GM18498 (cell line): ENCODE measurements at regions not wholly inside any gene's neighbourhood (a gene's known extent, or its start where the extent isn't known, plus 50 kb on each side); places are given as distances from the start of the nearest gene placed in this dataset.
"Not testable (repeated sequence)": the region's sequence is repeated elsewhere in the genome, so short reads cannot be mapped to it uniquely, and the experiment has no call there.

Source experiments
- ATAC-seq: cut with Tn5 transposase; IDR thresholded peaks from one replicate; pipeline ENCODE4 v1.9.1; 2021; ENCODE audit warnings: mild to moderate bottlenecking, moderate library complexity; ENCODE audit not compliant: unreplicated experiment

DNA sequence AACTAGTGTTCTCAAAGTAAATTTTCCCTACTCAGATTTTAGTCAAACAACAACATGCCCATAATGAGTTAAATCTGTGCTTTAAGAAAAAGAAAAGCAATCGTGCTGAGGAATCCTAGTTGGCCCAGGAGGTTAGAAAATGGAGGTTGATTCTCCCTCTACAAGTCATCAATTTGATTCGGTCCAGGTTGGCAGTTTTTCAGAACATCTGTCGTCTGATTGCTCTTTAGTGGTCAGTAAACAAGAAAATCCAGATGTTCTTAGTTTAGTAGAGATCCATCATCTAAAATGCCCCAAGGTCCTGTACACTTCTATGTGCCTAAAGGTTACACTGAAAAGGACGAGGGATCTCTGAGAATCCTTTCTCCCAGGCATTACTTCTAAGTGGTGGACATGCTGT lies 659.2 kb downstream of the MTRR start:
- ATAC-seq, result no peak

DNA sequence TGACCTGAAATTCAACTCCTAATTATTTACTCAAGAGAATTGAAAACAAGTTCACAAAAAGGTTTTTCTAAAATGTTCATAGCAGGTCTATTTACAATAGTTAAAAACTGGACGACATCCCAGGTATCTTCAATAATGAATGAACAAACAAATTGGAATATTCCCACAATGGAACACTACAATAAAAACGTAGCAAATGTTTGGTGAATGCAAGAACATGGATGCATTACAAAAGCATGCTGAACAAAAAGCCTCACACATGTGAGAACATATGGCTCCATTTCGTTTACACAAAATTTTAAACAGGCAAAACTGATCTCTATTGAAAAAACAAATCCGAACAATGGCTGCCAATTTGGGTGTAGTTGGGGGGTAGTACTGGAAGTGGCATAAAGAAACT lies 669.9 kb downstream of the MTRR start:
- no peak for ATAC-seq

DNA sequence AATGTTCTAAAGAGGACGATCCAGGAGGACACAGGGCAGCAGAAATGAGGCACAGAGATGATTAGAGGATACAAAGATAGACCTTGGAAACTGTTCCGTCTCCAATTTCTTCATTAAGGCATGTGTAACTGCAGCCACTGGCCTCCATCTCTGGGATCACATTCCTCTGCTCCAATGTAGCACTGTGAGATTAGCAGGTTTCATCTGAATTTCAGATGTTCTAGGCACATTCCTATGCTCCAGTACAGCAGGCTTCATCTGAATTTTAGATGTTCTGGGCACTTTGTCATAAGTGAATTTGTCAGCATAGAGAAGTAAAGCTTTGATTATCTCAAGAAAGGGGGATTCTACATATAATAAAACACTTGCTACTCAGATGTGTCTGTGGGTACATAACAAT lies 671.4 kb downstream of the MTRR start:
- ATAC-seq, result no peak

DNA sequence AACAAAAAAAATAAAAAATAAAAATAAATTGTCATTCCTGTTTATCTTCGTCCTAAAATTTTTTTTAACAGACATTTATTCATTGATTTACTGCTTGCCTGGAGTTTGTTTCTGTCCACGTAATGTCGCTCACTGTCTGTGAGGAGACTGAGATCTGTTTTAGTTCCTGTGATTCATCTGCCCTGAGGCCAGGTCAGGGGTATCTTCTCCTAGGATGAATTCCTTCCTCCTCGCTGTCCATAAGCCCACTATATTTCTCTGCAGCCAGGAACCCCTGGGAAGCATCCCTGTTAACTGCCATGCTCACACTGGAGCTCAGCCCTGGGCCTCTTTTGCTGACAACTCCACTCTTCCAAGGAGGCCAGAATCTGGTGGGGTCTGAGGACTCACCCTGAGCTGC lies 682.0 kb downstream of the MTRR start:
- no peak for ATAC-seq

DNA sequence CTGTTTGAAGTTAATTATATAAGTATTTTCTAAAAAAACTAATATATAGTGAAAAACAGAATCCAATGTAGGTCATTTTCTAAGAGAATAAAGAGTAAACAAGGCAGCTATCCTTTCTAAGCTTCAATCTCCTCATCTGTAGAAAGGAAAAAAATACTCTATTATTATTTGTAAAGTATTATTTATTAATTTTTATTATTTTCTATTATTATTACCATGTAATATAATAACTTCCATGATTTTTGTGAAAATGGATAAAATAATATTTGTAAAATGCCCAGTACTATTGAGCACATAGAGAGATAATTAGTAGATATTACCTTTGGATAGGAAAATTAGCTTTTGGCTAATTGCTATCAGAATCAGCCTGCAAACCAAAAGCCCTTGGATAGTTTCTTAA lies 684.4 kb downstream of the MTRR start:
- ATAC-seq, result no peak

DNA sequence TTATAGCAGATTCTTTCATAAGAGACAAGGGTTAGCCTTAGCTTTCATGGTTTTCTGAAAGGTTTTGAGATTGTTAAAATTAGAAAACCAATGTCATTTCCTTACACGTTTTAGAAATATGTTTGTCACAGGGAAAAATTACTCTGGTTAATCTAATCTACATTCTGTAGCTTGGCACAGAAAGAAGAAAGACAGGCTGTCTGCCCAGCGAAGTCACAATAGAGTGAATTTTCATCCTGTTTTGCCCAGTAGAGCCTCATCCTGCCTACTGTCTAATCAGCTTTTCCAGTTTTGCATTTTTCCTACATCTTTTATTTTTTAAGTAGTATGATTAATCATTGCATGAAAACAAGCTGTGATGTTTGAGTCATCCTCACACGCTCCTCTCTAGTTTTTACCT lies 688.8 kb downstream of the MTRR start:
- ATAC-seq, result no peak

DNA sequence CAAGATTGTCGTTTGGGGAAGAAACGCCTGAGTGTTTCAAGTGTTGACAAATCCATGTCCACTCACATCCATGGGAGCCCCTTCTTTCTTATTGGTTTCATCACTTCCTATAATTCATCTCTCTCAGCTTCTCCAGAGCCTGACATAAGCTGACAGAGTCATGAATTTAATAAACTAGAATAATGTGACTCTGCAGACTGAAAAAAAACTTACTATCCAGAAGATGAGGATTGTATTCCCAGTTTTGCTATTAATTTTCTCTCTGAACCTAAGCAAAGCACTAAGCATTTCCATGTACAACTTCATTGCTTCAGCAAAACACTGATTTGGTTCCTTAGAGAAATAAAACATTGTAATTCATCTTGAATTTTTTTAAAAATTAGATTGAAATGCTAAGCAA lies 691.8 kb downstream of the MTRR start:
- ATAC-seq, result no peak

DNA sequence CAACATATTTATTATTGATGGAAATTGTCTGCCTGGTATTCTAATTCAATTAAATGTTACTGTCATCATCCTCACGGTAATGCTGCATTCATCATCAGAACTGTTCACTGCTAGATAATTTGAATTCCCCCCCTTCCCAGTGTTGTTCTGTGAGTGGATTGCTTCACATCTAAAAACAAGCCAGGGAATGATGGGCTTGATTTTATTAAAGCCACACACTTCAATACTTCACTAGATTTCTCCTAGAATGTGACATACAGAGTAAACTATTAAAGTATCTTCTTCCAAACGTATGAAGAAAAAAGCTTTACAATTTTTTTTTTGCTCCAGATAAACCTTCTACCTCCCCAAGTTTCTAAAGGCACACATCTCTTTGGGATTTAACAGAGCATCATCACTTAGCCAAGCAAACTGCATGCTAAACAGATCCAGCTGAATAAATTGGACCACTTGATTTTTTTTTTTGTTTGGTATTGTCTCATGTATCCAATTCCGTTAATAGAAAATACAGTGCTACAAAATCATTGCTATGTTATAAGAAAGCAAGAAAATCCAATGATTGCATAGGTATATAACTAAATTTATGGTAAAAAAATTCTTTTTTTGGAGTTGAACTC lies 692.4 kb downstream of the MTRR start:
- ATAC-seq, result no peak

DNA sequence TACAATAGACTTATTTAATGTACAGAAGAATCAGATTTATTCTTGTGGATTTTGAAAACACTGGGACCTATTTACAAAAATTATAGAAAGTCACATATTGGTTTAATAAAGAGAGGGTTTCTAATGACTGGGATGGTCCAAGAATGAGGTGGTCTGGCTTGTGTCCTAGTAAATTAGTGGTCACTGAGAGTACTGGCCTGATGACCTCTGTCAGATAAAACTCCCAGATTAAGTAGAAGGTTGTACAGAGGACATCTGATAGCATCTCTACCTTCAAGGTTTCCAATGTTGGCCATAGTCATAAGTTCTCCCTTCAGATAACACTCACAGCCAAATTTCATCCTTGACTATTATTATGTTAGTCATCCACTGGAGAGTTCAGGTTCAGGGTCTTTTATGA lies 692.9 kb downstream of the MTRR start:
- no peak for ATAC-seq

DNA sequence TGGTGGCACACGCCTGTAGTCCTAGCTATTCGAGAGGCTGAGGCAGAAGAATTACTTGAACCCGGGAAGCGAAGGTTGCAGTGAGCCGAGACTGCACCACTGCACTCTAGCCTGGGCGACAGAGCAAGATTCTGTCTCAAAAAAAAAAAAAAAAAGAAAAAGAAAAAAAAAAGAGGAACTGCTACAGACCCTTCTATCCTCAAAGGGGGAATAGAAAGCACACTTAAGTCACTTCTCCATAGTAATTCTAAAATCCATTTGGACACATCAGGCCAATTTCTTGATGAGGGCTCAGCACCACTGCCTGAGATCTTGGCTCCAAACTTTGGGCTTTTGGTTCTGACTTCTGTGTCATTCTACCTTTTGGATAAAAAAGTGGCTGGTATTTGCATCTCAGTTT lies 694.6 kb downstream of the MTRR start:
- ATAC-seq, result not testable (repeated sequence)

DNA sequence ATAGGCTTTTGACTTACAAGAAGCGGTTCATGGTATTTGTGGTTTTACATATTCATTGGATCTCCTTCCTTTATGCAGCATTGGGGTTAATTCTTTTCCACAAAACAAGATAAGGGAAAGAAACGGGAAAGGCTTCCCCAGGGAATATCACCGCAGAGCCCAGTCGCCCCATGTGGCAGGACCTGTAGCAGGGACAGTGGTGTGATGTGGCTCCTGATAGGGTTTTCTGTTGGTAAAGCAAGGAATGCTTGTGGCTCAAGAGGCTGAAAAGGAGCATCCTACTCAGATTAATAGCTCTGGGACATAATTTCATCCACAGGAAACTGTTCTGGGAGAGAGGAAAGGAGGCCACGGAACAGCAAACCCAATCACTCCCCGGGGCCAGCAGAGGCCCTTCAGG lies 699.9 kb downstream of the MTRR start:
- no peak for ATAC-seq

DNA sequence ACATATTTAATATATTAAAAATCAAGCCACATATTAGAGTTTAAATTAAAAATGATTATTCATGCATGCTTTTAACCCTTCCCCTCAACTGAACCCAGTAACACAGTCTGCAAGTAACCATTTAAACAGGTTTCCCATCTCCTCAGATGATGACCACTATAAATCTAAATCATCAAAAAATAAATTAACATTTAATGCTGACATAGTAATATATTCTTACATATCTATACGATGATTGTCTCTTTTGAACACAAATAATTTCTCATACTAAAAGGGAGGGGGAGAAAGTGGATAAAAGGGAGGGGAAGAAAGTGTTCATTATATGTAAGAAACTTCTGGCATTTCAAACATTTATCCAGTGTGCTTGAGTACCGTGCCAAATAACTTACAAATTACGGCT lies 701.6 kb downstream of the MTRR start:
- no peak for ATAC-seq

DNA sequence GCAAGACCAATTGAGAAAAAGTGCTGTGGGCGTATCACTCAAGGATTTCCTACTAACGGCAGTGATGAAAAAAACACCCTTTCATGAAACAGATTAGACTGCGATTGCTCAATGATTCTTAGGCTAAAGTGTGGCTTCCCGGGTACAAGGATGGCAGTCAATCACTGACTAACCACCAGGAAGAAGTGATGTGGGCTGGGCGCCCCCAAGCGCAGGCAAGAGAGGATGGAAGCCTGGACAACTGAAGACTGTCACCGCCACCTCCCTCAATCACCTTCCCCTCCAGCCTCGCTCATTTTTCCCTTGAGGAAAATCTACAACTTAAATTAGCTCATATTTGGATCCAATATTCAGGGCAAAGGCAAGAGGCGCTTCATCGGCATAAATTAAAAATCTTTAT lies 707.2 kb downstream of the MTRR start:
- ATAC-seq, result no peak

DNA sequence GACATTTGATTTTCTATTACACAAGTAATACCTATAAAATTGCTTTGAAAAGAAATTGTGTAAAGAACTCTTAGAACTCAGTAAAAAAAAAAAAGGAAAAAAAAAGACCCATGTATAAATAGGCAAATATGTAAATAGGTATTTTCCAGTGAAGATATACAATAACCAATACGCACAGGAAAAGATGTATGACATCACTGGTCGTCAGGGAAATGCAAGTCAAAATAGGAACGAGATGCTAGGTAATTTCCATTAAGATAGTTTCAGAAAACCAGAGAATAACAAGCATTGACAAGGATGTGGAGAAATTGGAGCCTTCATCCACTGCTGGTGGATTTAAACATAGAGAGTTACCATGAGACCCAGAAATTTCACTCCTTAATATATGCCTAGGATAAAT lies 708.8 kb downstream of the MTRR start:
- peak; percentile 76 for ATAC-seq

DNA sequence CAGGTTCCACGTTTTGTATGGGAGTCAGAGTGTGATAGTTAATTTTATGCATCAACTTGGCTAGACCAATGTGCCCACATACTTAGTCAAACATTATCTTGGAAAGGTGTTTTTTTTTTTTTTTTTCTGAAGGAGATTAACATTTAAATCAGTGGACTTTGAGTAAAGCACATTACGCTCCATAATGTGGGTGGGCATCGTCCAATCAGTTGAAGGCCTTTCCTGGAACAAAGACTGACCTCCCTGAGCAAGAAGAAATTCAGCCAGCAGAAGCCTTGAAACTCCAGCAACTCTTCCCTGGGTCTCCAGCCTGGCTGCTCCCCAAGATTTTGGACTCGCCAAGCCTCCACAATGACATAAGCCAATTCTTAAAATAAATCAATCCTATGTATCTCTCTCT lies 711.4 kb downstream of the MTRR start:
- no peak for ATAC-seq

DNA sequence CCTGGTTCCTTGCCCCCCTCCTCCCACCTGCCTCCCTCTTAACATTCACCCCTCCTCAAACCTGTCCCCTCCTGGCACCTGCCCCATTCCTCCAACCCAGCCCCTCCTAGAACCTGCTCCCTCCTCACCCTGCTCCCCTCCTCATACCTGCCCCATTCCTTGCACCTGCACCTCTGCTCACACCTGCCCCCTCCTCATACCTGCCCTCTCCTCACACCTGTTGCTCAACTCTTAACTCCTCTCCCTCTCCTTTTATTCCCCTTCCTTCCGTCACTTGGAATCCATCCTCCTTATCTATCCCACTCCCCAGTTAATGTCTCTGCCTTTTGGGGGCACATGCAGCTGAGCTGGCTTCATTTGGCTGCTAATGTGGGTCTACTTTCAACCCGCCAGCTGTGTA lies 712.1 kb downstream of the MTRR start:
- no peak for ATAC-seq

DNA sequence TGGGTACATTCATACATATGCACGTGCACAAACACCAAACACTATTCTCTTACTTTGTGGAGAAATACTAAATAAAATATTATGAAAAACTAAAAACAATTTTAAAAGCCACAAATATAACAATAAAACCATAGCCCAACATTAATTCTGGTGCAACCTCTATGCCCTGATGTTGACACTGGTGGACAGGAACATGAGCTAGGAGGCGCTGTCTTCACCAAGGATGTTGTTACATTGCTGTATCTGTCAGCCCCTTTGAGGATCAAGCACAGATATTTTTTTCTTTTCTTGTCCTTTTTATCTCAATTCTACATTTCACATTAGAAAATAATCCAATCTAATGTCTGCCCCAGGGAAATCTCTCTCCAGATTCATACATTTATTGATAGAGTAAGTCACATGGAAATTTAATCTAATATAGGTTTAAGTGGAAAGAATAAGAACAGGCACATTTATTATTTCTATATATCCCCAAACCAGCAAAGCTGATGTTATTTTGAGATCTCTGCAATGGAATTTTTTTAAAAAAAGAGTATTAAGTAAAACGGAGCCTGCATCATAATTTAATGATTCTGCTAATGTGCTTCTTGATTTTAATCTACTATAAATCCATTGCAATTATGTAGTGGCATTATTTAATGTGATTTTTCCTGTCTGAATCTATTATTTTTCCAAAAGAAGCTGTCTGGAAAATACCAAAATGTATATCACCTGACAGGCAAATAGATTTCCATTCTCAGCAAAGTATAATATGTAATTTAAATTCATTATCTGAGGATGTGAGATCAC lies 716.5 kb downstream of the MTRR start:
- ATAC-seq, result no peak

DNA sequence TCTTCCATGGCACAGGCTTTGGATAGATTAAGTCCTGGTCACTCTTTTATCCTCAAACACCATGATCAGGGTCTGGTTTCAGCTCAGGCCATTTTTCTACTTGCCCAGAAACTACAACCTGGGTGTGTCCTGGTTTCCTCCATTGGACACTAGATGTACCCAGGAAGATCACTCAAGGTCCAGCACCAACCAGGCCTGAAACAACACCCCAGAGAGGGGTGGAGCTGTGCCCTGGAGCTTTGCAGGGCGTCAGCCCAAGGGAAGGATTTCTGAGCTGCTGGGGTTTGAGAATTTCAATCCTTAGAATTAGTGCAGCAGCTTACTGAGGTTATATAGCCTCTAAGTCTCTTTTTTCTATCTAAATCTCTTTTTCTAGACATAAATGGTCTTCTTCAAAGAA lies 722.0 kb downstream of the MTRR start:
- no peak for ATAC-seq

DNA sequence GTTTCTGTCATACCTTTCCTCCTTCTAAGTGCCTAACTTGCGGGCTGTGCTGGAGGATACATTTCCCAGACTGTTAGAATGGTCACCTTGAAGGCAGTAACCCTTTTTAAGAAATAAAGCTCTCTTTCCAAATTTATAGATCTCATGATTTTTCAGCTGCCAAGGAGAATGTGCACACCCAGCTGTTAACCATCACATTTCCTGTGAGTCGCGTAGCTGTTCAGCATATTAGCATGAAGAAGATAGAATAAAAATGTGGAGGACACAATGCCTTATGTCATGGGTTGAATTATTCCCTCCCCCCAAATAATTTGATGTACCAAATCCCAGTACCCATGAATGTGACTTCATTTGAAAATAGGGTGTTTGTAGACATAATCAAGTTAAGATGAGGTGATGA lies 729.4 kb downstream of the MTRR start:
- no peak for ATAC-seq

DNA sequence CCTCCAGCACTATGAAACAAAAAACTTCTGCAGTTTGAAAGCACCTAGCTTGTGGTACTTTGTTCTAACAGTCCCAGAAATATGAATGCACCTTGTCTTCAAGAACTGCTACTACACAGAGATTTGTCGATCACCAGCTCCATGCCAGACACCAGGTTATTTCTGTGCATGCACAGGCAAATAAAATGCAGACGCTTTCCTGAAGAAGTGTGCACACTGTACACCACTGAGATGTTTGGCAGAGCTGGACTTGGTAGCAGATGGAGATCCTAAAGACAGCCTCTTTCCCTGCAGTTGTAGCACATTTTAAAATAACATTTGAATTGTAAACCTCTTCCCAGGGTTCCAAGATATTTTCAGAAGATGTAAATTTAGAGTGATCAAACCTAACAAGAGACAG lies 730.0 kb downstream of the MTRR start:
- no peak for ATAC-seq

DNA sequence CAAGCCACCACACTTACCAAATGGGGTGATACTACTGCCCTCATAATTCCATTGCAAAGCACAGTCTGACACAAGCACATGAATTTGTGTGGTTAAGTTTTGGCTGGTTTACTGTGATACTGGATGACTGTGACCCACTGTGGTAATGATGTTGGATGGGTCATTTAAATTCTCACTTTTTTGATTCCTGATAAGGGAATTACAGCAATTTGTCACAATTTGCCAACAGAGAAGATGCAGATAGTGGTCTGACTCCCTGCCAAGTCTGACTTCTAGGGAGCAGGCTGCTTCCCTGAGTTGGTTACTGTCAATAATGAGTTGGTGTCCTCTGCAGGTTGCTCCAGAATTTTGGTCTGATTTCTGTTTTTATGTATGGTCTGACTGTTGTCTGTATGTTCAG lies 731.9 kb downstream of the MTRR start:
- no peak for ATAC-seq

DNA sequence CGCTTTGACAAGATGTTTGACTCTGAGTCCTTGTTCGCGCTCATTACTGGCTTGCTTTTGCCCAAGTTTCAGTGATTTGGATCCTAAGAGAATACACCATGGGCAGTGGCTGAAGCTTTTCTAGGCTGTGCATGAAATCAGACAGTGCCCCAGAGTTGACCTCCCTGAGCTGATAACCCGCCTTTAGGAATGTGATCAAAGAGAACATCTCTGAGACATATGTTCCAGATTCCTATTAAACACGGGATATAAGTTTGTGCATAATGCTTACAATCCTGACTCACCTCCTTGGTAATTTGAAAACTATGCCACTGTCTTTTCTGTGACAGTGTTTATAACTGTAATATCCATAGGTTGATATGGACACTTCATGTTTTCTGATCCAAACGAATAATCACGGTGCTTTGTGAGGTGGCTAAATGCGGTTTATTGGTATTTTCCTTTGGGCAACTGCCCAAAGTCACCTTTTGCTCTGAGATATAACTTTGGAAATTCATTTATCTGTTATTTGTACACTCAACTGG lies 732.9 kb downstream of the MTRR start:
- no peak for ATAC-seq

DNA sequence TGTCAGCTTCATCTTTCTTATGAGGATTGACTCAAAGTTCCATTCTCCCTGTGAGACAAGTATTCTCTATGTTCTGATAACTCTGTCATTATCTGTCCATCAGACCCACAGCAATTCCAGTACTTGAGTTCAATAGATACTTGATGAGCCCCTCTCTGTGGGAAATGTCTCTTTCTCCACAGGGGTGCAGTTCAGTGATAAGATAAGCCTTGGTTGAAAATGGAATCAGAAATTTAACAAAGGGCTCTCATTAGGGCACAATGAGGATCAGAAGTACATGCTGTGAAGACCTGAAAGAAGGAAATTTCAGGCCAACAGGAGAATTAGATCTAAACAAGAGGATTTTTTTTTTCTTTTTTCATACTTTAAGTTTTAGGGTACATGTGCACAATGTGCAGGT lies 737.3 kb downstream of the MTRR start:
- ATAC-seq, result no peak
